ENCODE measurements at regions not wholly inside any gene's neighbourhood (a gene's known extent, or its start where the extent isn't known, plus 50 kb on each side); places are given as distances from the start of the nearest gene placed in this dataset.

- no peak for DNase-seq (ENCODE audit: low spot score)
Observed at GRCh38 chr12:85639834-85640233, 196.4 kb downstream of the RASSF9 start.

- DNase-seq (ENCODE audit: low spot score) = no peak
Observed at GRCh38 chr12:85641796-85642195, 194.4 kb downstream of the RASSF9 start.

GRCh38 chr12:85642288-85642687 lies 193.9 kb downstream of the RASSF9 start:
- DNase-seq (ENCODE audit: low spot score) = no peak

- no peak for DNase-seq (ENCODE audit: low spot score)
Observed at GRCh38 chr12:85642808-85643207, 193.4 kb downstream of the RASSF9 start.

- no peak for DNase-seq (ENCODE audit: low spot score)
Observed at GRCh38 chr12:85644508-85644907, 191.7 kb downstream of the RASSF9 start.

GRCh38 chr12:85653731-85654455 lies 182.3 kb downstream of the RASSF9 start:
- DNase-seq (ENCODE audit: low spot score) = no peak

- no peak for DNase-seq (ENCODE audit: low spot score)
Observed at GRCh38 chr12:85654456-85654840, 181.8 kb downstream of the RASSF9 start.

- DNase-seq (ENCODE audit: low spot score) = no peak
Observed at GRCh38 chr12:85656561-85656960, 179.6 kb downstream of the RASSF9 start.

GRCh38 chr12:85657251-85657650 lies 179.0 kb downstream of the RASSF9 start:
- DNase-seq (ENCODE audit: low spot score) = no peak

- no peak for DNase-seq (ENCODE audit: low spot score)
Observed at GRCh38 chr12:85657836-85658630, 178.2 kb downstream of the RASSF9 start.

GRCh38 chr12:85659754-85660530 lies 176.3 kb downstream of the RASSF9 start:
- no peak for DNase-seq (ENCODE audit: low spot score)

GRCh38 chr12:85661461-85662206 lies 174.6 kb downstream of the RASSF9 start:
- no peak for DNase-seq (ENCODE audit: low spot score)

GRCh38 chr12:85662207-85662602 lies 174.0 kb downstream of the RASSF9 start:
- DNase-seq (ENCODE audit: low spot score) = no peak

- no peak for DNase-seq (ENCODE audit: low spot score)
Observed at GRCh38 chr12:85663631-85664030, 172.6 kb downstream of the RASSF9 start.

GRCh38 chr12:85664429-85664828 lies 171.8 kb downstream of the RASSF9 start:
- DNase-seq (ENCODE audit: low spot score) = no peak

- DNase-seq (ENCODE audit: low spot score) = no peak
Observed at GRCh38 chr12:85669911-85670310, 166.3 kb downstream of the RASSF9 start.

GRCh38 chr12:85672436-85672835 lies 163.8 kb downstream of the RASSF9 start:
- no peak for DNase-seq (ENCODE audit: low spot score)

- no peak for DNase-seq (ENCODE audit: low spot score)
Observed at GRCh38 chr12:85673921-85674420, 162.2 kb downstream of the RASSF9 start.

GRCh38 chr12:85676816-85677749 lies 159.1 kb downstream of the RASSF9 start:
- DNase-seq (ENCODE audit: low spot score) = no peak

GRCh38 chr12:85679296-85679695 lies 156.9 kb downstream of the RASSF9 start:
- DNase-seq (ENCODE audit: low spot score) = no peak

GRCh38 chr12:85680881-85681280 lies 155.3 kb downstream of the RASSF9 start:
- no peak for DNase-seq (ENCODE audit: low spot score)

All from putamen (tissue), 1 donor.